HG03565 (cell line): ENCODE measurements at regions not wholly inside any gene's neighbourhood (a gene's known extent, or its start where the extent isn't known, plus 50 kb on each side); places are given as distances from the start of the nearest gene placed in this dataset.
"Not testable (repeated sequence)": the region's sequence is repeated elsewhere in the genome, so short reads cannot be mapped to it uniquely, and the experiment has no call there.

Experiments used
- ATAC-seq: cut with Tn5 transposase; IDR thresholded peaks from one replicate; pipeline ENCODE4 v1.9.1; 2021; ENCODE audit warnings: mild to moderate bottlenecking, moderate library complexity; ENCODE audit not compliant: unreplicated experiment

DNA sequence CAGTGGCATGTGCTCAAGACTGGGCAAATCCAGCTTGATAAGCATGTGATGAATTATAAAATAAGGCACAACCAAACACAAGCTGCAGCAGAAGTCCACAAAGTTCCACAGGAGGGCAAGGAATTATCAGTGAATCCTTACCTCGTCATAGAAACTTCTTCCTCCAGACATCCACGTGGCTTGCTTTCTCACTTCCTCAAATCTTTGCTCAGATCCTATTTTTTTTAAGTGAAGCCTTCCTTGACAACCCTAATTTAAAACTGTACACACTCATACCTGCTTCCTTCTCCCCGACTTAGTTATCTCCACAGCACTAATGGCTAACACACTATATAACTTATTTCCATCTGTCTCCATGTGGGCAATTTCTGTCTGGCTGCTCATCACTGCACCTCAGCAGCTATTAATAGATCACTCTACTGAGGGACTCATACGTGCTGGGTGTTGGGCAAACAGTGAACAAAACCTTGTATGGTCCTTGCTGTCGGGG, 320.7 kb downstream of the KLF13 start:
- not testable (repeated sequence) for ATAC-seq

GRCh38 chr15:31649634-31650033, 323.0 kb downstream of the KLF13 start:
- not testable (repeated sequence) for ATAC-seq

GRCh38 chr15:31650055-31650701, 323.5 kb downstream of the KLF13 start:
- peak; percentile 57 for ATAC-seq

GRCh38 chr15:31656915-31657314, 330.3 kb downstream of the KLF13 start:
- not testable (repeated sequence) for ATAC-seq

DNA sequence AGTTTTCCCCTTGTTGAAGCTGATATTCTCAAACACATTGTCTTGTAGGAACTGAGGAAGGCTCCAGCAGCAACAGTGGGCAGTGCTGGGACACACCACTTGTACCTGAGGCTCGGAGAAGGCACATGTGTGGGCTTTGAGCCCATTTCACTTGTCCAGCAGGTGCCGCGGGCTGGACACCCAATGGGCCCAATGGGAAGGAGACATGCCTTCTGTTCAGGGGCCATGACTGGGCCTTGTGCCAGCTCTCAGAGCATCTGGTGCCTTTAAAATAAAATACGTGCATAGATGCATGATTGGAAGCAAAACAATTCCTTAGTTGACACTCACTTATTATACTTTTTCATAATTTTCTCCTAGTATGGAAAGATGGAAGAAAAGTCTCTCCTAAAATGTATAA, 334.2 kb downstream of the KLF13 start:
- no peak for ATAC-seq

GRCh38 chr15:31665732-31666131, 339.1 kb downstream of the KLF13 start:
- not testable (repeated sequence) for ATAC-seq

DNA sequence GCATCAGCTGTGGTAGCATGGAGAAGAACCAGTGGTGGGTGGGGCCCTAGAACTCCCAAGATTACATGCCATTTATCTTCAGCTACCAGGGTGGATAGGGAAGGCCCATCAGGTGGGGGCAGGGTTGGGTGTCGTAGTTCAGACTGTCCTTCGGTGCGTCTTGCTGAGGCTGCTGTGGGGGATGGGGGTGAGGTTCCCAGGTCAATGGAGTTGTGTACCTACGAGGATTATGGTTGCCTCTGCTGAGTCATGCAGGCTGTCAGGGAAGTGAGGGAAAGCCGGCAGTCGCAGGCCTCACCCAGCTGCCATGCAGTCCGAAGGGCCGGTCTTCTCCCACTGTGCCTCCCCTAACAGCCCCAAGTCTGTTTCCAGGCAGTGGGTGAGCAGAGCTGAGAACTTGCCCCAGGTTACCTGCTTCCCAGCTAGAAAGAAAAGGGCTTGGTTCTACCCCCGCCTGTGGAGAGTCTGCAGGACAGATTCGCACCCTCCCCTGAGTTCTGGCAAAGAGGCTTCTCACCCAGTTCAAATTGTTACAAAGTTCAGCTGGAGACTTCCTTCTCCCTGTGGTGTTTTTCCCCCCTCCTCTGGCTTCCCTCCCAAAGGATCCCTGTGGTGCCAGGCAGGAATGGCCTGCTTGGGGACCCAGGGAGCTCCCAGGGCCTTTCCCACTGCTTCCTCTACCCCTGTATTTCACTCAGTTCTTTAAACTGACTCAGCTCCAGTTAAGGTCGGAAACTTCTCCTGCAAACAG, 342.7 kb downstream of the KLF13 start:
- not testable (repeated sequence) for ATAC-seq

DNA sequence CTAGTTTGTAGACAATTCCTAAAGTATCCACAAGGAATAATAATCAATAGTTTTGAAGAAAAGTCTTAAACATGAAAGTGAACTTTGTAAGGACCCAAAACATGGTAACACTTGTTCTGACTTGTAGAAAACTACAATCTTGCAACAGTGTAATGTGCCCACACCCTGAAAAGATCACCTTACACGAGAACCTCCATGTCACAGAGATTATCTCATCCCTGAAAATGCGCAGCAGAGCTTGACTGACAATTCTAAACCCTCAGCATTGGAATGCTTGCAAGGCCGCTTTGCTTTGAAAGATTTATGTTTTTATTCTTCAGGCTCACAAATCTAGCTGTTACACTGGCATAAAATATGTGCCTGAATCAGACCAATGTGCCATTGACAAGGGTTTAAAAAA, 346.6 kb downstream of the KLF13 start:
- ATAC-seq = not testable (repeated sequence)

DNA sequence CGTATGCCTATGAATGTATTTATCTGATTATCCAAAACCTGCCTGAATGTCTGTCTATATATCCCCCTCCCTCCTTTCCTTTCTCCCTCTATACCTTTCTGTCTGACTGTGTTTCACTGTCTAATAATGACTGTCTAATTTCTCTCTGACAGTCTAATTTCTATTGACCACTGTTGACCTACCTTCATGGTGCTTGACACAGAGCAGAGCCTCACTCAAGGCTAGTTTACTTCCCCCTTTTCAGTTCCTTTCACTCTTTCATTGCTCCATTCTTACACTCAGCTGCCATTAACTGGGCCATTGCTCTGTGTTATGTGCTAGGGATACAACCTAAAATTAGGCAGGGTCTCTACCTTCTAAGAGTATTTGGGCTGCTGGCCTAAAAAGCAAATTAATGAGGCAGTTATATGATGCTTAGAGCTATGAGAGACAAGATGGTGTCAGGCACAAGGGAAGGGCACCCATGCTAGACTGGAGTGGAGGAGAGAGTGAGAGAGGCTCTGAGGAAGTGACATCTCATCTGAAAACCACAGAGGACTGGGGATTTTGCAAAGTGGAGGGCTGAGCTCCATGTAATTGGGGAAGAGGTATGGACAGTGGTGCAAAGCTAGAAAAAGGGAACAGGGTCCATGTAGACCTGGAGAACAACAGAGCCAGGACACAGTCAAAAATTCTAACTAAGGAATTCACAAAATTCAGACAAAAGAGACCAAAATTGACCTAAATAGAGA, 348.6 kb upstream of the CHRNA7 start:
- not testable (repeated sequence) for ATAC-seq

DNA sequence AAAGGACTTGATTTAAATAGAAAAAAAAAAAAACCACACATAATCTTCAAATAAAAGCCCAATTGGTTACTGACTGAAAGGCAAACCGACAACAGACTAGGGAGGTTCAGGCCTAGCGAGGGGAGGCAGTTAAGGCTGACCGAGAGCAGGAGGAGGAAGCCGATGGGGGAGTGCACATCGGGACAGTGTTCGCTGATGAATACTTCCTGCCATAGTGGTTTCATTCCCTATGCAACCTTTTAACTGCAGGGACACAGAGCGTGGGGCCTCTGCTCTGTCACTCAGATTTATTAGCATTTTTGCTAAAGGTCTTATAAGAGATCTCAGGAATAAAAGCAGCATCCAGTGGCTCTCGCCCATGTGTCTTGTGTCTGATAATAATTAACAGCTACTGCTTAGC, 343.2 kb upstream of the CHRNA7 start:
- ATAC-seq = not testable (repeated sequence)

DNA sequence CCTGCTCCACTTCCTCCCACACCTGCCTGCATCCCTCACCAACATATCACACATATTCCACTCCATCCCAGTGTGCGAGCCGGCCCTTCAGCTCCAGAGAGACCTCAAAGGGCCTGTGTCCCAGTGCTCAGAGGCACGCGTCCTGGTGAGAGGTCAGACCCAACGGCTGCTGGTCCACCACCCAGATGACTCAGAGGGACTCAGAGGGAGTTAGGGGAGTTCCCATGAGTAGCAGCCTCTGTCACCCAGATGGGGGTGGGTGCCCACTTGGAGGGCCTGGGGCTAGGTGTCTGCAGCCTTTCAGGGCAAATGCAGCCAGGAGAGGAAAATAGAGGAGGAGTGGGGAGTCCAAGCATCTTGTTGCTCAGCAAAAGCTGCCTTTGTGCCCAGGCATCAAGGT, 333.8 kb upstream of the CHRNA7 start:
- not testable (repeated sequence) for ATAC-seq

DNA sequence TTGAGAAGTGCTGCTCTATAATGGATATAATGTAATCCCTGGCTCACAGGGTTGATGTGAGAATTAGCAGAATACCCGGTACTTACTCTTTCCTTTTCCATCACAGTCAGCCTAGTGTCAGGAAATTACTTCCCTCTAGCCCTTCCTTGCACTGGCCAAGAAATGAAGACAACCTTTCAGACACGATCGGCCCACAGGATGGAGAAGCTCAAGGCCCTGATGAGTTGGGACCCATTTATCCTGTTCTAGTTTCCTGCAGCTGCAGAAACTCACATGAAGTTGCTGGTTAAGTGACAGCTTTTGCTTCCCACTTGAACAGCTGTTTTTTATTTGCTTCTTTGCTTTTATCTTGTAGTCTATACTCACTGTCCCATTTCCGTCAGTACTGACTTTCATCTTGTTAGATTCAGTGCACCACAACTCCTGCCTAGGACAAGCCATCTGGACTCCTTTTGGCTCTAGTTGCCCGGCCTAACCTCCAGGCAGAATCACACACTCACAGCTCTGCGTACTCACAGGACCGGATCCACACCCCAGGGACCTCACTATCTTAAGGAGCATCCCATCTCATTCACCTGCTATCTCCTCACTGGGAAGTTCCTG, 325.1 kb upstream of the CHRNA7 start:
- ATAC-seq = not testable (repeated sequence)

GRCh38 chr15:31707944-31708702, 322.2 kb upstream of the CHRNA7 start:
- peak; percentile 47 for ATAC-seq

GRCh38 chr15:31708703-31709327, 321.5 kb upstream of the CHRNA7 start:
- ATAC-seq = peak; percentile 80

DNA sequence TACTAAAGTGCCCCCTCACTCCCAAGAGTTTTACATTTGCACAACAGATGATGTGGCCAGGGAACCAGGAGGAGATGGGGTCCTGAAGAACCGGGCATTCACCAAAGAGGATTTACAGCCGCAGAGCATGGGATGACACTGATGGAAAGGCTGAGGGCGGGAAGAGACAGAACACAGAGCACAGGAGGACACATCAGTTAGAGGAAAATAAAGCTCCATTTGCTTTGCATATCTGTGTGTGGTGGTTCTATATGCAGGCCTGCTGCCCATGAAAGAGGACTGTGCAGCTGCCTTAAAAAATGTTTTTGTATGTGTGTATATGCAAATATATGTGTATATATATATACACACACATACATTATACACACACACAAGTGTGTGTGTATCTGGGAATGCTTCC, 320.8 kb upstream of the CHRNA7 start:
- ATAC-seq = not testable (repeated sequence)

DNA sequence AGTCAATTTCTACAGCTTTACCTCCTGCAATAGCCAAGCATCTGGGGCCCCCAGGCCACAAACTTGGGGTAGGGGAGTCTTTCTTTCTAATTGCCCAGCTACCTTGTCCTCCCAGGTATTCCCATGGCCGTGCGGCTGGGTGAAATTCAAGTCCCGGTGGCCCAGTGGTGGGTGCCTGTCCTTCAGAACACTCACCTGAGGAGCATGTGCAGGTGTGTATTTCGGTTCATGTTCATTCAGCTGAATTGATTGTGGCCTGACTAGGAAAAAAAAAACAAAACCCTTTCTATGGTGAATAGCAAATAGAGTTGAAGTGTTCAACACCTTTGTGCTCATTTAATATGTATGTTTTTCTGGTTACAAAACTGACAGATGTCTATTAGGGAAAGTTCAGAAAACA, 319.5 kb upstream of the CHRNA7 start:
- not testable (repeated sequence) for ATAC-seq

DNA sequence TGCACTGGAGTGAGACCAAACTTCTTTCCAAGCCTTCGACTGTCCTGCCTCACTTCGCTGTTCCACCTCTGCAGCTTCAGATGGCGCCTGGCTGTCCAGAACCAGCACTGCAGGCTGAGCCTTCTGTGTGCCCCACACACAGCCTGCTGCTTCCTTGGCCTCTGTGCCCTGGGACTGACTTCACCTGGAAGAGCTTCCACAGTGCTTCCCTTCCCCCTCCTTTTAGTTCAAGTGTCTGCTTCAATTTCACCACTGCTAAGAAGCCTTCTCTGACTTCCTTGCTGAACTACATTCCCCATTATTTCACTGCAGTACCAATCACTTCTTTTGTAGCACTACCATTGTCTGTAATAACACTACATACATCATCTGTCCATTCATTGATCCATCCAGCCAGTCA, 315.1 kb upstream of the CHRNA7 start:
- not testable (repeated sequence) for ATAC-seq

DNA sequence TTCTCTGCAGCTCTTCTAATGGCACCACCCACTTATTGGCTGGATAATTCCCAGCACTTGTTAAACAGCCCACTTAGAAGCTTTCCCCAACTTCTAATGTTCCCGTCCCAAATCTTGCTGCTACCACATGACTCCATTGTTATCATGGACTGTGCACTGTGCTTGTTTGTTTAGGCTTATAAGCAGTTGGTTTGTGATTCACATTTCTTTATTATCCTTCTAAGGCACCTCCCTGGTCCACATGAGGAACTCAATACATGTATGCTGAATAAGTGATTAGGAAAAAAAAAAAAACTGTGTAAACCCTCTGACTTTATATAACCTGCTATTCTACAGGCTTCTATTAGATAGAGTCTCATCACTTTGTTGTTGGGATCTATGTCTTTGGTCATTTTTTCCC, 311.7 kb upstream of the CHRNA7 start:
- ATAC-seq = not testable (repeated sequence)

GRCh38 chr15:31719396-31720022, 310.8 kb upstream of the CHRNA7 start:
- not testable (repeated sequence) for ATAC-seq
